CD4-positive, alpha-beta T cell treated with Interleukin-15 for 4 hours (primary cell): ENCODE measurements at regions not wholly inside any gene's neighbourhood (a gene's known extent, or its start where the extent isn't known, plus 50 kb on each side); places are given as distances from the start of the nearest gene placed in this dataset.
"Not testable (repeated sequence)": the region's sequence is repeated elsewhere in the genome, so short reads cannot be mapped to it uniquely, and the experiment has no call there.

Experiments used
- DNase-seq: peaks from one replicate; pipeline ENCODE4 v3.0.0-alpha.2; 2020; ENCODE audit warnings: low spot score

- DNase-seq = no peak
Observed at GRCh38 chr18:66872277-66872676, 268.4 kb upstream of the CDH19 start.

GRCh38 chr18:66867653-66868052, 263.8 kb upstream of the CDH19 start:
- no peak for DNase-seq

GRCh38 chr18:66866427-66866940, 262.6 kb upstream of the CDH19 start:
- DNase-seq = not testable (repeated sequence)

- no peak for DNase-seq
Observed at GRCh38 chr18:66838340-66838987, 234.6 kb upstream of the CDH19 start.

- DNase-seq = no peak
Observed at GRCh38 chr18:66833646-66834045, 229.8 kb upstream of the CDH19 start.

- DNase-seq = no peak
Observed at GRCh38 chr18:66826211-66826610, 222.3 kb upstream of the CDH19 start.

- DNase-seq = no peak
Observed at GRCh38 chr18:66825347-66825746, 221.5 kb upstream of the CDH19 start.

- DNase-seq = no peak
Observed at GRCh38 chr18:66819235-66819634, 215.3 kb upstream of the CDH19 start.

- no peak for DNase-seq
Observed at GRCh38 chr18:66813138-66813537, 209.2 kb upstream of the CDH19 start.

- no peak for DNase-seq
Observed at GRCh38 chr18:66795051-66795450, 191.2 kb upstream of the CDH19 start.

- no peak for DNase-seq
Observed at GRCh38 chr18:66792466-66792865, 188.6 kb upstream of the CDH19 start.

- no peak for DNase-seq
Observed at GRCh38 chr18:66780609-66781008, 176.7 kb upstream of the CDH19 start.

GRCh38 chr18:66778048-66778447, 174.2 kb upstream of the CDH19 start:
- DNase-seq = no peak

- DNase-seq = no peak
Observed at GRCh38 chr18:66769375-66769774, 165.5 kb upstream of the CDH19 start.

- DNase-seq = no peak
Observed at GRCh38 chr18:66764230-66764629, 160.3 kb upstream of the CDH19 start.

- DNase-seq = no peak
Observed at GRCh38 chr18:66761166-66761565, 157.3 kb upstream of the CDH19 start.

GRCh38 chr18:66760559-66760958, 156.7 kb upstream of the CDH19 start:
- DNase-seq = no peak

- DNase-seq = no peak
Observed at GRCh38 chr18:66759050-66759828, 155.3 kb upstream of the CDH19 start.

- no peak for DNase-seq
Observed at GRCh38 chr18:66757946-66758345, 154.1 kb upstream of the CDH19 start.

- no peak for DNase-seq
Observed at GRCh38 chr18:66754335-66754734, 150.4 kb upstream of the CDH19 start.

GRCh38 chr18:66752733-66753132, 148.8 kb upstream of the CDH19 start:
- no peak for DNase-seq

GRCh38 chr18:66749481-66750035, 145.7 kb upstream of the CDH19 start:
- DNase-seq = no peak

GRCh38 chr18:66749030-66749429, 145.1 kb upstream of the CDH19 start:
- no peak for DNase-seq
